ENCODE measurements at regions not wholly inside any gene's neighbourhood (a gene's known extent, or its start where the extent isn't known, plus 50 kb on each side); places are given as distances from the start of the nearest gene placed in this dataset.
A peak's percentile ranks its signal among the peaks of the same experiment; 100 is the strongest.

GRCh38 chr2:172168917-172169346, 66.2 kb upstream of the DLX2 start:
- ATAC-seq = no peak
- TF ChIP-seq TCF4 (CRISPR knock-in tag; IDR thresholded peaks at IDR 0.05; ENCODE audit: borderline replicate concordance) (no peak), ZNF70 (CRISPR knock-in tag; IDR thresholded peaks at IDR 0.05) (no peak), GLIS3 (CRISPR knock-in tag; IDR thresholded peaks at IDR 0.05) (no peak), ZC3H10 (CRISPR knock-in tag; IDR thresholded peaks at IDR 0.05) (no peak), CSDC2 (CRISPR knock-in tag; IDR thresholded peaks at IDR 0.05) (no peak), RARB (CRISPR knock-in tag; IDR thresholded peaks at IDR 0.05) (no peak), ZFP3 (CRISPR knock-in tag; IDR thresholded peaks at IDR 0.05) (no peak), BACH2 (CRISPR knock-in tag; IDR thresholded peaks at IDR 0.05; ENCODE audit: borderline replicate concordance) (no peak), CREB5 (CRISPR knock-in tag; IDR thresholded peaks at IDR 0.05; ENCODE audit: low read depth) (no peak), PATZ1 (CRISPR knock-in tag; IDR thresholded peaks at IDR 0.05; ENCODE audit: borderline replicate concordance) (no peak), ARNTL (CRISPR knock-in tag; IDR thresholded peaks at IDR 0.05; ENCODE audit: borderline replicate concordance, low read depth) (no peak), ISL1 (CRISPR knock-in tag; IDR thresholded peaks at IDR 0.05) (no peak), ZNF565 (CRISPR knock-in tag; conservative IDR thresholded peaks at IDR 0.05; ENCODE audit: low read depth) (no peak), ESRRG (CRISPR knock-in tag; IDR thresholded peaks at IDR 0.05) (no peak), ZNF8 (CRISPR knock-in tag; IDR thresholded peaks at IDR 0.05) (no peak), POU6F1 (CRISPR knock-in tag; IDR thresholded peaks at IDR 0.05; ENCODE audit: borderline replicate concordance, low read depth) (no peak), TOX (CRISPR knock-in tag; IDR thresholded peaks at IDR 0.05; ENCODE audit: borderline replicate concordance) (no peak), OSR1 (CRISPR knock-in tag; IDR thresholded peaks at IDR 0.05) (no peak), PPARA (CRISPR knock-in tag; IDR thresholded peaks at IDR 0.05; ENCODE audit: borderline replicate concordance) (no peak)
- TF ChIP-seq, protein P1, sequence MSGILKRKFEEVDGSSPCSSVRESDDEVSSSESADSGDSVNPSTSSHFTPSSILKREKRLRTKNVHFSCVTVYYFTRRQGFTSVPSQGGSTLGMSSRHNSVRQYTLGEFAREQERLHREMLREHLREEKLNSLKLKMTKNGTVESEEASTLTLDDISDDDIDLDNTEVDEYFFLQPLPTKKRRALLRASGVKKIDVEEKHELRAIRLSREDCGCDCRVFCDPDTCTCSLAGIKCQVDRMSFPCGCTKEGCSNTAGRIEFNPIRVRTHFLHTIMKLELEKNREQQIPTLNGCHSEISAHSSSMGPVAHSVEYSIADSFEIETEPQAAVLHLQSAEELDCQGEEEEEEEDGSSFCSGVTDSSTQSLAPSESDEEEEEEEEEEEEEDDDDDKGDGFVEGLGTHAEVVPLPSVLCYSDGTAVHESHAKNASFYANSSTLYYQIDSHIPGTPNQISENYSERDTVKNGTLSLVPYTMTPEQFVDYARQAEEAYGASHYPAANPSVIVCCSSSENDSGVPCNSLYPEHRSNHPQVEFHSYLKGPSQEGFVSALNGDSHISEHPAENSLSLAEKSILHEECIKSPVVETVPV (CRISPR knock-in tag; IDR thresholded peaks at IDR 0.05) = no peak

DNA sequence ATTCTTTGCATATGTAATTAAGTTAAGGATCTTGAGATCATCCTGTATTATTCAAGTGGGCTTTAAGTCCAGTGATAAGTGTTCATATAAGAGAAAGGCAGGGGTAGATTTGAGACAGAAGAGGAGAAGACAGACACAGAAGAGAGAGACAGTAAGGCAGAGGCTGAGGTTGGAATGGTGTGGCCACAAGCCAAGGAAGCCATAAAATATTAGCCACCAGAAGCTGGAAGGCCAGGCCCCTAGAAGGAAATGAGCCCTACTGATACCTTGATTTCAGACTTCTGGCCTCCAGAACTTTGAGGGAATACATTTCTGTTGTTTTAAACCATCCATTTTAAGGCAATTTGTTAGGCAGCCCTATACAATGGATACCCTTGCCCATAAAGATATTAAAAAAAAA, 66.9 kb upstream of the DLX2 start:
- no peak for ATAC-seq
- no peak for TF ChIP-seq ZNF70 (CRISPR knock-in tag; IDR thresholded peaks at IDR 0.05)
- TF ChIP-seq TOX (CRISPR knock-in tag; IDR thresholded peaks at IDR 0.05; ENCODE audit: borderline replicate concordance) = no peak
- TF ChIP-seq, protein P1 (CRISPR knock-in tag; IDR thresholded peaks at IDR 0.05) = no peak
- no peak for TF ChIP-seq PATZ1 (CRISPR knock-in tag; IDR thresholded peaks at IDR 0.05; ENCODE audit: borderline replicate concordance)

DNA sequence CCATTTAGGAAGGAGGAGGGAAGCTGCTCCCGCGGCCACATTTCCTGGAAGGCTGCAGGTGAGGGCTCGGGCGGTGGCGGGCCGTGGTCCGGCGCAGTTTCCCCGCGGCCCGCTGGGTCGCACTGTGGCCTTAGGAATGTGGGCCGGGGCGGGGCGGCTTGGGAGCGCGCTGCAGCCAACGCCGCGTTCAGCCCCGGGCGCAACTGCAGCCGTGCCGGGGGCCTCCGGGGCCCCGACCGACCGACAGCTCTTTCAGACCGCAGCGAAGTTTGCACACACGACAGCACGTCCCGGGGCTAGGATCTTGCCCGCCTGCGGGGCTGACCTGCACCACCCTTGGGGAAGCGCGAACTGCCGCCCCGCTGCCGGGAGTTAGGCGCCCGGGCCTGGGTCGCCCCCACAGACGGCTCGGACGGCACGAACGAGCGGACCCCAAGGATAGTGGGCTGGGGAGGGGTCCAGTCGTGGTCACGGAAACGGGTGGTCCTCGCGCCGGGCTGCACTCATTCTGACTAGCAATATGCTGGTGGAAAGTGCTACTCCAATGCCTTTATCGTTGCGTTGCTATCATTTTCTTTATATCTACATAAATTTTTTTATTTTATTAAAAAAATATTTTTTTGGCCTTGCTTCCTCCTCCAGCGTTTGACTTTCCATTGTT, 69.9 kb upstream of the DLX2 start:
- TF ChIP-seq ARNTL (CRISPR knock-in tag; IDR thresholded peaks at IDR 0.05; ENCODE audit: borderline replicate concordance, low read depth) (no peak), GLIS3 (CRISPR knock-in tag; IDR thresholded peaks at IDR 0.05) (no peak), ZNF8 (CRISPR knock-in tag; IDR thresholded peaks at IDR 0.05) (no peak), POU6F1 (CRISPR knock-in tag; IDR thresholded peaks at IDR 0.05; ENCODE audit: borderline replicate concordance, low read depth) (no peak), ZFP3 (CRISPR knock-in tag; IDR thresholded peaks at IDR 0.05) (no peak), TOX (CRISPR knock-in tag; IDR thresholded peaks at IDR 0.05; ENCODE audit: borderline replicate concordance) (no peak), OSR1 (CRISPR knock-in tag; IDR thresholded peaks at IDR 0.05) (no peak), TSHZ2 (CRISPR knock-in tag; IDR thresholded peaks at IDR 0.05) (no peak), SNAI2 (CRISPR knock-in tag; IDR thresholded peaks at IDR 0.05) (no peak)

More for the DNA sequence above, 69.9 kb upstream of the DLX2 start:
- peak; percentile 100 for ATAC-seq

Data from SK-N-SH treated with all-trans-retinoic acid at 6 μM for 48 hours (cell line).